ENCODE measurements at regions not wholly inside any gene's neighbourhood (a gene's known extent, or its start where the extent isn't known, plus 50 kb on each side); places are given as distances from the start of the nearest gene placed in this dataset.

- Histone ChIP-seq H2AFZ (ENCODE audit: low read depth, low read length, poor library complexity, severe bottlenecking) (peak overlapping the region; percentile 69), H3K79me2 (ENCODE audit: insufficient read depth, low read length) (no peaks in the 10 kb centered on the region), H4K20me1 (ENCODE audit: insufficient read depth) (no peaks in the 10 kb centered on the region), H3K4me3 (replicated peaks in 1 of 2; ENCODE audit: low read depth in 1 of 2, low read length in 2 of 2) (no peak overlapping the region), H3K27ac (ENCODE audit: low read depth, low read length) (no peak overlapping the region), H3K4me2 (ENCODE audit: low read length) (peak overlapping the region; percentile 9; the same call in 1 of the 2 replicates), H3K9me3 (ENCODE audit: control insufficient read depth in 1 of 2, insufficient read depth in 1 of 2, low read depth in 1 of 2, low read length in 2 of 2) (no peaks in the 10 kb centered on the region), H3K27me3 (ENCODE audit: insufficient read depth, low read length) (no peaks in the 10 kb centered on the region), H3K4me1 (ENCODE audit: control insufficient read depth in 1 of 2, insufficient read depth in 2 of 2, low read length in 2 of 2) (peaks cover 3 to 22% of the 10 kb centered on the region in 2 experiments; a peak in 2 of 4 replicates), H3K36me3 (ENCODE audit: control insufficient read depth in 1 of 2, insufficient read depth in 2 of 2, low read length in 2 of 2) (no peaks in the 10 kb centered on the region), H3K9me2 (ENCODE audit: insufficient read depth) (no peaks in the 10 kb centered on the region), H3K9ac (ENCODE audit: low read length) (no peak overlapping the region)
- intact Hi-C loops (cut with micrococcal nuclease) = no loop called here
- no peak for TF ChIP-seq JUND (IDR thresholded peaks at IDR 0.05)
- no peak for TF ChIP-seq CTCF (IDR thresholded peaks at IDR 0.05 in 2 of 3, conservative IDR thresholded peaks at IDR 0.05 in 1 of 3; ENCODE audit: borderline replicate concordance in 1 of 3, insufficient read depth in 1 of 3, low read depth in 2 of 3, low read length in 2 of 3)
- no peak for TF ChIP-seq ZNF274 (IDR thresholded peaks at IDR 0.05; ENCODE audit: low read depth, low read length)
- no peak for TF ChIP-seq EGR1 (IDR thresholded peaks at IDR 0.05; ENCODE audit: low read depth)
- TF ChIP-seq ATF3 (IDR thresholded peaks at IDR 0.05) = no peak
- TF ChIP-seq TCF7L2 (IDR thresholded peaks at IDR 0.05; ENCODE audit: borderline replicate concordance, extremely low read depth, insufficient read depth, insufficient read length) = no peak
- TF ChIP-seq CBX3 (IDR thresholded peaks at IDR 0.05; ENCODE audit: low read depth) = no peak
- TF ChIP-seq POLR2AphosphoS5 (IDR thresholded peaks at IDR 0.05; ENCODE audit: low read depth, low read length) = no peak
- no peak for TF ChIP-seq SIN3A (IDR thresholded peaks at IDR 0.05; ENCODE audit: low read depth)
- POLR2A ChIA-PET = no interaction called here
- CTCF ChIA-PET = no interaction called here
- no TSS peak for BruUV-seq (replicated peaks)
- DNase-seq (ENCODE audit: low read depth, low spot score) (no peak), ATAC-seq (peak; percentile 25; the same call in 1 of the 2 replicates)
- RAD21 ChIA-PET (ENCODE audit: low non-redundant PET in 1 of 2, low total read pairs in 2 of 2, uncharacterized antibody in 2 of 2, unreplicated experiment in 2 of 2) = no interaction called here
Measured at GRCh38 chr5:61280761-61281427, 51.2 kb upstream of the ZSWIM6 start.

Measured in HCT116 (cell line).